GM23338 (cell line): ENCODE measurements at regions not wholly inside any gene's neighbourhood (a gene's known extent, or its start where the extent isn't known, plus 50 kb on each side); places are given as distances from the start of the nearest gene placed in this dataset.
A peak's percentile ranks its signal among the peaks of the same experiment; 100 is the strongest.

Experiments used
- ATAC-seq: fragments of 200-7000 bp; cut with Tn5 transposase; 3 replicates; pipeline ENCODE4 v1.9.1; 2020
- DNase-seq: peaks from one replicate; pipeline ENCODE4 v3.0.0-alpha.2; 2015; ENCODE audit warnings: low spot score
- H2AFZ ChIP-seq: fragments of 200-600 bp; sonication (generic); 2 replicates; pipeline ENCODE4 v1.8.0; 2016; ENCODE audit warnings: antibody characterized with exemption, mild to moderate bottlenecking, moderate library complexity
- H3F3A ChIP-seq: fragments of 200-600 bp; sonication (generic); replicated peaks from 2 replicates; pipeline ENCODE4 v1.8.0; 2017; ENCODE audit warnings: antibody characterized with exemption, mixed run types, low read depth
- H3K27ac ChIP-seq: fragments of 200-600 bp; sonication (generic); 2 replicates; pipeline ENCODE4 v1.6.1; 2016; ENCODE audit warnings: low read depth
- H3K27me3 ChIP-seq: fragments of 200-600 bp; sonication (generic); 2 replicates; pipeline ENCODE4 v1.8.0; 2016; ENCODE audit warnings: mild to moderate bottlenecking, mixed run types, moderate library complexity; ENCODE audit not compliant: insufficient read depth
- H3K36me3 ChIP-seq: fragments of 200-600 bp; sonication (generic); 2 replicates; pipeline ENCODE4 v1.8.0; 2016; ENCODE audit warnings: mild to moderate bottlenecking; ENCODE audit not compliant: insufficient read depth
- H3K4me1 ChIP-seq: fragments of 200-600 bp; sonication (generic); 2 replicates; pipeline ENCODE4 v1.8.0; 2016; ENCODE audit warnings: mild to moderate bottlenecking, moderate library complexity; ENCODE audit not compliant: insufficient read depth
- H3K4me2 ChIP-seq: fragments of 200-600 bp; sonication (generic); 2 replicates; pipeline ENCODE4 v1.7.1; 2017; ENCODE audit warnings: mixed run types
- H3K4me3 ChIP-seq: fragments of 200-600 bp; sonication (generic); 2 replicates; pipeline ENCODE4 v1.6.1; 2016; ENCODE audit warnings: mixed run types
- H3K79me2 ChIP-seq: fragments of 200-600 bp; sonication (generic); replicated peaks from 2 replicates; pipeline ENCODE4 v1.8.0; 2017; ENCODE audit warnings: mild to moderate bottlenecking; ENCODE audit not compliant: insufficient read depth
- H3K9me2 ChIP-seq: fragments of 200-600 bp; sonication (generic); 2 replicates; pipeline ENCODE4 v1.8.0; 2017; ENCODE audit not compliant: insufficient read depth
- H4K20me1 ChIP-seq: fragments of 200-600 bp; sonication (generic); replicated peaks from 2 replicates; pipeline ENCODE4 v1.8.0; 2017; ENCODE audit warnings: mild to moderate bottlenecking; ENCODE audit not compliant: insufficient read depth
- H3K27ac Mint-ChIP-seq: 2 replicates; pipeline ENCODE4 v1.8.0; 2020; ENCODE audit warnings: inconsistent platforms, mild to moderate bottlenecking, moderate library complexity, mixed read lengths
- H3K27me3 Mint-ChIP-seq: 3 replicates; pipeline ENCODE4 v1.8.0; 2022; ENCODE audit warnings: low read depth, mild to moderate bottlenecking, moderate library complexity, mixed read lengths, inconsistent platforms; ENCODE audit not compliant: insufficient read depth, poor library complexity
- H3K36me3 Mint-ChIP-seq: 3 replicates; pipeline ENCODE4 v1.8.0; 2021; ENCODE audit warnings: low read depth, mild to moderate bottlenecking, inconsistent platforms, moderate library complexity, mixed read lengths
- H3K4me1 Mint-ChIP-seq: 3 replicates; pipeline ENCODE4 v1.8.0; 2020; ENCODE audit warnings: mild to moderate bottlenecking, inconsistent platforms, mixed read lengths
- H3K4me3 Mint-ChIP-seq: 3 replicates; pipeline ENCODE4 v1.8.0; 2021; ENCODE audit warnings: moderate library complexity, mild to moderate bottlenecking, inconsistent platforms, mixed read lengths
- H3K9me3 Mint-ChIP-seq: 3 replicates; pipeline ENCODE4 v1.8.0; 2020; ENCODE audit warnings: moderate library complexity, mild to moderate bottlenecking, inconsistent platforms, mixed read lengths
- CREB1 ChIP-seq: fragments of 250-450 bp; sonication (Bioruptor Pico); IDR thresholded peaks from 2 replicates; pipeline ENCODE4 v1.5.0; 2020; ENCODE audit warnings: low read depth, mild to moderate bottlenecking, moderate library complexity
- CTCF ChIP-seq, 2 experiments: fragments of 200-600 bp in 1 of 2; sonication (generic) in 1 of 2; conservative IDR thresholded peaks; 2 replicates each; pipeline versions ENCODE4 v1.5.1 to v1.6.1; 2016 to 2017; ENCODE audit warnings: antibody characterized with exemption in 2 of 2, low read depth in 2 of 2, mild to moderate bottlenecking in 2 of 2, moderate library complexity in 1 of 2
- EZH2 ChIP-seq: fragments of 200-600 bp; sonication (generic); IDR thresholded peaks from one replicate; pipeline ENCODE4 v1.8.0; 2017; ENCODE audit warnings: antibody characterized with exemption, mild to moderate bottlenecking, low read depth; ENCODE audit not compliant: unreplicated experiment
- NANOG ChIP-seq: IDR thresholded peaks from 2 replicates; pipeline ENCODE4 v1.6.1; 2016; ENCODE audit warnings: antibody characterized with exemption, borderline replicate concordance
- POLR2AphosphoS5 ChIP-seq: IDR thresholded peaks from 2 replicates; pipeline ENCODE4 v1.6.1; 2016; ENCODE audit warnings: antibody characterized with exemption, low read depth
- ZNF114 ChIP-seq: fragments of 250-450 bp; sonication (Bioruptor Pico); IDR thresholded peaks from 2 replicates; pipeline ENCODE4 v1.5.0; 2020; ENCODE audit warnings: mild to moderate bottlenecking, moderate library complexity
- ZNF331 ChIP-seq: fragments of 250-450 bp; sonication (Bioruptor Pico); IDR thresholded peaks from 2 replicates; pipeline ENCODE4 v1.5.0; 2020; ENCODE audit warnings: low read depth, mild to moderate bottlenecking, moderate library complexity
- TF ChIP-seq, protein P1 (sequence below): fragments of 250-450 bp; sonication (Bioruptor Pico); IDR thresholded peaks from 2 replicates; pipeline ENCODE4 v1.5.0; 2020; ENCODE audit warnings: mild to moderate bottlenecking, moderate library complexity

- TF ChIP-seq, protein P1, sequence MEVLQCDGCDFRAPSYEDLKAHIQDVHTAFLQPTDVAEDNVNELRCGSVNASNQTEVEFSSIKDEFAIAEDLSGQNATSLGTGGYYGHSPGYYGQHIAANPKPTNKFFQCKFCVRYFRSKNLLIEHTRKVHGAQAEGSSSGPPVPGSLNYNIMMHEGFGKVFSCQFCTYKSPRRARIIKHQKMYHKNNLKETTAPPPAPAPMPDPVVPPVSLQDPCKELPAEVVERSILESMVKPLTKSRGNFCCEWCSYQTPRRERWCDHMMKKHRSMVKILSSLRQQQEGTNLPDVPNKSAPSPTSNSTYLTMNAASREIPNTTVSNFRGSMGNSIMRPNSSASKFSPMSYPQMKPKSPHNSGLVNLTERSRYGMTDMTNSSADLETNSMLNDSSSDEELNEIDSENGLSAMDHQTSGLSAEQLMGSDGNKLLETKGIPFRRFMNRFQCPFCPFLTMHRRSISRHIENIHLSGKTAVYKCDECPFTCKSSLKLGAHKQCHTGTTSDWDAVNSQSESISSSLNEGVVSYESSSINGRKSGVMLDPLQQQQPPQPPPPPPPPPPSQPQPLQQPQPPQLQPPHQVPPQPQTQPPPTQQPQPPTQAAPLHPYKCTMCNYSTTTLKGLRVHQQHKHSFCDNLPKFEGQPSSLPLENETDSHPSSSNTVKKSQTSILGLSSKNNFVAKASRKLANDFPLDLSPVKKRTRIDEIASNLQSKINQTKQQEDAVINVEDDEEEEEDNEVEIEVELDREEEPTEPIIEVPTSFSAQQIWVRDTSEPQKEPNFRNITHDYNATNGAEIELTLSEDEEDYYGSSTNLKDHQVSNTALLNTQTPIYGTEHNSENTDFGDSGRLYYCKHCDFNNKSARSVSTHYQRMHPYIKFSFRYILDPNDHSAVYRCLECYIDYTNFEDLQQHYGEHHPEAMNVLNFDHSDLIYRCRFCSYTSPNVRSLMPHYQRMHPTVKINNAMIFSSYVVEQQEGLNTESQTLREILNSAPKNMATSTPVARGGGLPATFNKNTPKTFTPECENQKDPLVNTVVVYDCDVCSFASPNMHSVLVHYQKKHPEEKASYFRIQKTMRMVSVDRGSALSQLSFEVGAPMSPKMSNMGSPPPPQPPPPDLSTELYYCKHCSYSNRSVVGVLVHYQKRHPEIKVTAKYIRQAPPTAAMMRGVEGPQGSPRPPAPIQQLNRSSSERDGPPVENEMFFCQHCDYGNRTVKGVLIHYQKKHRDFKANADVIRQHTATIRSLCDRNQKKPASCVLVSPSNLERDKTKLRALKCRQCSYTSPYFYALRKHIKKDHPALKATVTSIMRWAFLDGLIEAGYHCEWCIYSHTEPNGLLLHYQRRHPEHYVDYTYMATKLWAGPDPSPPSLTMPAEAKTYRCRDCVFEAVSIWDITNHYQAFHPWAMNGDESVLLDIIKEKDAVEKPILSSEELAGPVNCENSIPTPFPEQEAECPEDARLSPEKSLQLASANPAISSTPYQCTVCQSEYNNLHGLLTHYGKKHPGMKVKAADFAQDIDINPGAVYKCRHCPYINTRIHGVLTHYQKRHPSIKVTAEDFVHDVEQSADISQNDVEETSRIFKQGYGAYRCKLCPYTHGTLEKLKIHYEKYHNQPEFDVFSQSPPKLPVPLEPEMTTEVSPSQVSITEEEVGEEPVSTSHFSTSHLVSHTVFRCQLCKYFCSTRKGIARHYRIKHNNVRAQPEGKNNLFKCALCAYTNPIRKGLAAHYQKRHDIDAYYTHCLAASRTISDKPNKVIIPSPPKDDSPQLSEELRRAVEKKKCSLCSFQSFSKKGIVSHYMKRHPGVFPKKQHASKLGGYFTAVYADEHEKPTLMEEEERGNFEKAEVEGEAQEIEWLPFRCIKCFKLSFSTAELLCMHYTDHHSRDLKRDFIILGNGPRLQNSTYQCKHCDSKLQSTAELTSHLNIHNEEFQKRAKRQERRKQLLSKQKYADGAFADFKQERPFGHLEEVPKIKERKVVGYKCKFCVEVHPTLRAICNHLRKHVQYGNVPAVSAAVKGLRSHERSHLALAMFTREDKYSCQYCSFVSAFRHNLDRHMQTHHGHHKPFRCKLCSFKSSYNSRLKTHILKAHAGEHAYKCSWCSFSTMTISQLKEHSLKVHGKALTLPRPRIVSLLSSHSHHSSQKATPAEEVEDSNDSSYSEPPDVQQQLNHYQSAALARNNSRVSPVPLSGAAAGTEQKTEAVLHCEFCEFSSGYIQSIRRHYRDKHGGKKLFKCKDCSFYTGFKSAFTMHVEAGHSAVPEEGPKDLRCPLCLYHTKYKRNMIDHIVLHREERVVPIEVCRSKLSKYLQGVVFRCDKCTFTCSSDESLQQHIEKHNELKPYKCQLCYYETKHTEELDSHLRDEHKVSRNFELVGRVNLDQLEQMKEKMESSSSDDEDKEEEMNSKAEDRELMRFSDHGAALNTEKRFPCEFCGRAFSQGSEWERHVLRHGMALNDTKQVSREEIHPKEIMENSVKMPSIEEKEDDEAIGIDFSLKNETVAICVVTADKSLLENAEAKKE (CRISPR knock-in tag): no peak
- TF ChIP-seq CTCF (conservative IDR thresholded peaks at IDR 0.05; ENCODE audit: low read depth in 2 of 2) (no peak), POLR2AphosphoS5 (no peak), ZNF114 (no peak), CREB1 (CRISPR knock-in tag) (no peak), ZNF331 (CRISPR knock-in tag) (no peak), NANOG (no peak), EZH2 (no peak)
These were observed 294.4 kb downstream of the PRDM2 start (continued) for GRCh38 chr1:13994386-13994785.

- peaks cover 36% of the 10 kb centered on the region for H3K36me3 Mint-ChIP-seq
- no peak overlapping the region for H3K27ac ChIP-seq
- H3K4me2 ChIP-seq: no peak overlapping the region
- H3K27ac Mint-ChIP-seq: no peak overlapping the region
- H3K9me2 ChIP-seq: peaks cover 3% of the 10 kb centered on the region; the same call in 1 of the 2 replicates
- no peak overlapping the region for H2AFZ ChIP-seq
- peaks cover 3% of the 10 kb centered on the region for H3K27me3 Mint-ChIP-seq
- H3K4me3 ChIP-seq: no peak overlapping the region
- DNase-seq (peak; percentile 3), ATAC-seq (no peak; the same call in 2 of the 3 replicates)
- no peaks in the 10 kb centered on the region for H3K27me3 ChIP-seq
- H3K4me3 Mint-ChIP-seq: no peak overlapping the region
- H3K4me1 Mint-ChIP-seq: peaks cover 3% of the 10 kb centered on the region; the same call in 1 of the 3 replicates
- H3F3A ChIP-seq: no peaks in the 10 kb centered on the region
- H4K20me1 ChIP-seq: no peaks in the 10 kb centered on the region
- no peaks in the 10 kb centered on the region for H3K79me2 ChIP-seq
- H3K36me3 ChIP-seq: no peaks in the 10 kb centered on the region; the same call in 1 of the 2 replicates
- H3K9me3 Mint-ChIP-seq: peaks cover 57% of the 10 kb centered on the region
- no peaks in the 10 kb centered on the region for H3K4me1 ChIP-seq
- no peak for TF ChIP-seq CREB1 (CRISPR knock-in tag)
- TF ChIP-seq, protein P1 (CRISPR knock-in tag): no peak
These were observed 296.3 kb downstream of the PRDM2 start for GRCh38 chr1:13996334-13996733.
